ENCODE measurements at regions not wholly inside any gene's neighbourhood (a gene's known extent, or its start where the extent isn't known, plus 50 kb on each side); places are given as distances from the start of the nearest gene placed in this dataset.
A peak's percentile ranks its signal among the peaks of the same experiment; 100 is the strongest.

GRCh38 chr3:74507691-74508090, 106.8 kb downstream of the CNTN3 start:
- DNase-seq (ENCODE audit: low spot score): no peak

- no peak for DNase-seq (ENCODE audit: low spot score)
Observed at GRCh38 chr3:74506246-74506645, 108.2 kb downstream of the CNTN3 start.

GRCh38 chr3:74501007-74501406, 113.5 kb downstream of the CNTN3 start:
- DNase-seq (ENCODE audit: low spot score): no peak

GRCh38 chr3:74500257-74500656, 114.2 kb downstream of the CNTN3 start:
- peak; percentile 8 for DNase-seq (ENCODE audit: low spot score)

GRCh38 chr3:74491874-74492273, 122.6 kb downstream of the CNTN3 start:
- no peak for DNase-seq (ENCODE audit: low spot score)

- DNase-seq (ENCODE audit: low spot score): peak; percentile 12
Observed at GRCh38 chr3:74489050-74489792, 125.2 kb downstream of the CNTN3 start.

GRCh38 chr3:74479915-74480314, 134.5 kb downstream of the CNTN3 start:
- no peak for DNase-seq (ENCODE audit: low spot score)

- DNase-seq (ENCODE audit: low spot score): no peak
Observed at GRCh38 chr3:74470313-74470712, 144.1 kb downstream of the CNTN3 start.

GRCh38 chr3:74469713-74470112, 144.7 kb downstream of the CNTN3 start:
- DNase-seq (ENCODE audit: low spot score): no peak

- DNase-seq (ENCODE audit: low spot score): peak; percentile 47
Observed at GRCh38 chr3:74469151-74469550, 145.3 kb downstream of the CNTN3 start.

- peak; percentile 22 for DNase-seq (ENCODE audit: low spot score)
Observed at GRCh38 chr3:74465715-74466410, 148.6 kb downstream of the CNTN3 start.

GRCh38 chr3:74463515-74463914, 150.9 kb downstream of the CNTN3 start:
- no peak for DNase-seq (ENCODE audit: low spot score)

- no peak for DNase-seq (ENCODE audit: low spot score)
Observed at GRCh38 chr3:74456166-74456565, 158.3 kb downstream of the CNTN3 start.

GRCh38 chr3:74447221-74447620, 167.2 kb downstream of the CNTN3 start:
- DNase-seq (ENCODE audit: low spot score): no peak

GRCh38 chr3:74445541-74445940, 168.9 kb downstream of the CNTN3 start:
- no peak for DNase-seq (ENCODE audit: low spot score)

- peak; percentile 64 for DNase-seq (ENCODE audit: low spot score)
Observed at GRCh38 chr3:74443102-74443501, 171.4 kb downstream of the CNTN3 start.

- DNase-seq (ENCODE audit: low spot score): no peak
Observed at GRCh38 chr3:74442683-74443082, 171.8 kb downstream of the CNTN3 start.

- no peak for DNase-seq (ENCODE audit: low spot score)
Observed at GRCh38 chr3:74442068-74442467, 172.4 kb downstream of the CNTN3 start.

GRCh38 chr3:74436184-74436583, 178.3 kb downstream of the CNTN3 start:
- no peak for DNase-seq (ENCODE audit: low spot score)

- no peak for DNase-seq (ENCODE audit: low spot score)
Observed at GRCh38 chr3:74435631-74436030, 178.8 kb downstream of the CNTN3 start.

GRCh38 chr3:74434406-74434805, 180.1 kb downstream of the CNTN3 start:
- no peak for DNase-seq (ENCODE audit: low spot score)

GRCh38 chr3:74426571-74426970, 187.9 kb downstream of the CNTN3 start:
- DNase-seq (ENCODE audit: low spot score): peak; percentile 30

GRCh38 chr3:74423867-74424266, 190.6 kb downstream of the CNTN3 start:
- no peak for DNase-seq (ENCODE audit: low spot score)

Data from AG08395 (cell line).